GM18502 (cell line): ENCODE measurements at regions not wholly inside any gene's neighbourhood (a gene's known extent, or its start where the extent isn't known, plus 50 kb on each side); places are given as distances from the start of the nearest gene placed in this dataset.

ENCODE experiments used
- ATAC-seq: cut with Tn5 transposase; IDR thresholded peaks from one replicate; pipeline ENCODE4 v1.9.1; 2021; ENCODE audit warnings: mild to moderate bottlenecking; ENCODE audit not compliant: unreplicated experiment, poor library complexity

- ATAC-seq: no peak
Measured at GRCh38 chr3:68328049-68328448, 604.3 kb downstream of the TAFA4 start.

GRCh38 chr3:68315964-68316363 lies 616.4 kb downstream of the TAFA4 start:
- ATAC-seq: no peak

- no peak for ATAC-seq
Measured at GRCh38 chr3:68315546-68315945, 616.8 kb downstream of the TAFA4 start.

GRCh38 chr3:68306571-68306970 lies 625.8 kb downstream of the TAFA4 start:
- ATAC-seq: no peak

GRCh38 chr3:68295457-68295856 lies 636.9 kb downstream of the TAFA4 start:
- ATAC-seq: no peak

- no peak for ATAC-seq
Measured at GRCh38 chr3:68290333-68290732, 635.9 kb upstream of the SUCLG2 start.

- no peak for ATAC-seq
Measured at GRCh38 chr3:68288085-68288484, 633.7 kb upstream of the SUCLG2 start.

GRCh38 chr3:68287101-68287500 lies 632.7 kb upstream of the SUCLG2 start:
- ATAC-seq: no peak

- ATAC-seq: no peak
Measured at GRCh38 chr3:68274286-68274685, 619.9 kb upstream of the SUCLG2 start.

GRCh38 chr3:68271145-68271544 lies 616.7 kb upstream of the SUCLG2 start:
- ATAC-seq: no peak

- no peak for ATAC-seq
Measured at GRCh38 chr3:68256635-68257223, 602.3 kb upstream of the SUCLG2 start.

- ATAC-seq: no peak
Measured at GRCh38 chr3:68249265-68249664, 594.9 kb upstream of the SUCLG2 start.

- ATAC-seq: no peak
Measured at GRCh38 chr3:68242606-68243005, 588.2 kb upstream of the SUCLG2 start.

GRCh38 chr3:68239542-68239941 lies 585.1 kb upstream of the SUCLG2 start:
- no peak for ATAC-seq

- ATAC-seq: no peak
Measured at GRCh38 chr3:68234076-68234780, 579.8 kb upstream of the SUCLG2 start.

- ATAC-seq: no peak
Measured at GRCh38 chr3:68228856-68229255, 574.4 kb upstream of the SUCLG2 start.

GRCh38 chr3:68220832-68221231 lies 566.4 kb upstream of the SUCLG2 start:
- ATAC-seq: no peak

- no peak for ATAC-seq
Measured at GRCh38 chr3:68211637-68212036, 557.2 kb upstream of the SUCLG2 start.

- no peak for ATAC-seq
Measured at GRCh38 chr3:68210635-68211034, 556.2 kb upstream of the SUCLG2 start.

GRCh38 chr3:68207327-68207726 lies 552.9 kb upstream of the SUCLG2 start:
- peak; percentile 60 for ATAC-seq

GRCh38 chr3:68206524-68207117 lies 552.2 kb upstream of the SUCLG2 start:
- ATAC-seq: no peak

GRCh38 chr3:68186733-68187132 lies 532.3 kb upstream of the SUCLG2 start:
- no peak for ATAC-seq
